HEK293T (cell line): ENCODE measurements at regions not wholly inside any gene's neighbourhood (a gene's known extent, or its start where the extent isn't known, plus 50 kb on each side); places are given as distances from the start of the nearest gene placed in this dataset.

ENCODE experiments used
- CTCF ChIA-PET: fragments of 350-600 bp; formaldehyde crosslinking; extraction: SDS; loops from one replicate; lab custom pipeline; 2021; ENCODE audit warnings: antibody characterized with exemption, inconsistent platforms; lab: Yijun Ruan, JAX
- POLR2A ChIA-PET: fragments of 350-600 bp; formaldehyde crosslinking; extraction: SDS; loops from one replicate; lab custom pipeline; 2020; ENCODE audit warnings: antibody characterized with exemption, inconsistent platforms; lab: Yijun Ruan, JAX
- DNase-seq: peaks from one replicate; pipeline ENCODE4 v3.0.0; 2012; ENCODE audit warnings: mixed read lengths; ENCODE audit errors: extremely low spot score
- ARNT ChIP-seq: fragments of 450-650 bp; IDR thresholded peaks from 2 replicates; pipeline ENCODE4 v1.6.1; 2017; ENCODE audit warnings: mild to moderate bottlenecking
- BHLHE40 ChIP-seq: fragments of 450-650 bp; IDR thresholded peaks from 2 replicates; pipeline ENCODE4 v1.6.1; 2016; ENCODE audit warnings: mild to moderate bottlenecking, moderate library complexity, borderline replicate concordance
- CTBP1 ChIP-seq: fragments of 450-650 bp; IDR thresholded peaks from 2 replicates; pipeline ENCODE4 v1.6.1; 2016; ENCODE audit warnings: borderline replicate concordance
- ELF4 ChIP-seq: fragments of 450-650 bp; IDR thresholded peaks from 2 replicates; pipeline ENCODE4 v1.6.1; 2017; ENCODE audit warnings: antibody characterized with exemption
- FOXA1 ChIP-seq: fragments of 450-650 bp; IDR thresholded peaks from 2 replicates; pipeline ENCODE4 v1.6.1; 2016; ENCODE audit warnings: mild to moderate bottlenecking
- FOXK2 ChIP-seq: fragments of 450-650 bp; IDR thresholded peaks from 2 replicates; pipeline ENCODE4 v1.6.1; 2016; ENCODE audit warnings: mild to moderate bottlenecking
- FOXM1 ChIP-seq: fragments of 450-650 bp; IDR thresholded peaks from 2 replicates; pipeline ENCODE4 v1.6.1; 2017; ENCODE audit warnings: mild to moderate bottlenecking, borderline replicate concordance
- HDGF ChIP-seq: fragments of 450-650 bp; IDR thresholded peaks from 2 replicates; pipeline ENCODE4 v1.6.1; 2017; ENCODE audit warnings: antibody characterized with exemption, borderline replicate concordance
- L3MBTL2 ChIP-seq: fragments of 450-650 bp; conservative IDR thresholded peaks from 2 replicates; pipeline ENCODE4 v1.6.1; 2016; ENCODE audit warnings: mild to moderate bottlenecking
- LEF1 ChIP-seq: fragments of 450-650 bp; IDR thresholded peaks from 2 replicates; pipeline ENCODE4 v1.6.1; 2017; ENCODE audit warnings: mild to moderate bottlenecking, borderline replicate concordance
- NFRKB ChIP-seq: fragments of 450-650 bp; IDR thresholded peaks from 2 replicates; pipeline ENCODE4 v1.6.1; 2016; ENCODE audit warnings: mild to moderate bottlenecking, moderate library complexity
- PKNOX1 ChIP-seq: fragments of 450-650 bp; IDR thresholded peaks from 2 replicates; pipeline ENCODE4 v1.6.1; 2016
- SP1 ChIP-seq: fragments of 450-650 bp; IDR thresholded peaks from 2 replicates; pipeline ENCODE4 v1.6.1; 2017
- SUZ12 ChIP-seq: fragments of 450-650 bp; IDR thresholded peaks from 2 replicates; pipeline ENCODE4 v1.6.1; 2016; ENCODE audit warnings: mild to moderate bottlenecking
- TARDBP ChIP-seq: fragments of 450-650 bp; IDR thresholded peaks from 2 replicates; pipeline ENCODE4 v1.6.1; 2016
- ZNF384 ChIP-seq: fragments of 450-650 bp; IDR thresholded peaks from 2 replicates; pipeline ENCODE4 v1.6.1; 2016

- DNase-seq = no peak
- TF ChIP-seq SUZ12 (no peak), FOXA1 (no peak), ELF4 (no peak), TARDBP (no peak), FOXM1 (no peak), L3MBTL2 (no peak), ZNF384 (no peak), NFRKB (no peak), CTBP1 (no peak), ARNT (no peak), SP1 (no peak), BHLHE40 (no peak), PKNOX1 (no peak), FOXK2 (no peak), LEF1 (no peak), HDGF (no peak)
- ChIA-PET POLR2A (no interaction called here), CTCF (no interaction called here)
Measured at GRCh38 chr4:116082808-116083366, 969.5 kb upstream of the NDST4 start.

GRCh38 chr4:116073051-116073450 lies 959.6 kb upstream of the NDST4 start:
- ChIA-PET POLR2A (no interaction called here), CTCF (no interaction called here)
- TF ChIP-seq PKNOX1 = no peak
- no peak for TF ChIP-seq ZNF384
- TF ChIP-seq ELF4 = no peak
- no peak for TF ChIP-seq BHLHE40
- no peak for TF ChIP-seq FOXK2
- no peak for TF ChIP-seq SP1
- TF ChIP-seq NFRKB = no peak
- TF ChIP-seq L3MBTL2 = no peak
- no peak for TF ChIP-seq HDGF
- DNase-seq = no peak

- DNase-seq = no peak
- TF ChIP-seq SP1 (no peak), HDGF (no peak), PKNOX1 (no peak), FOXK2 (no peak), LEF1 (no peak), SUZ12 (no peak), L3MBTL2 (no peak), BHLHE40 (no peak)
- ChIA-PET POLR2A (no interaction called here), CTCF (no interaction called here)
Measured at GRCh38 chr4:116070283-116070682, 956.9 kb upstream of the NDST4 start.

GRCh38 chr4:116066711-116067245 lies 953.4 kb upstream of the NDST4 start:
- CTCF ChIA-PET = no interaction called here
- POLR2A ChIA-PET = no interaction called here
- TF ChIP-seq FOXM1 = no peak
- TF ChIP-seq PKNOX1 = no peak
- TF ChIP-seq L3MBTL2 = no peak
- TF ChIP-seq LEF1 = no peak
- no peak for TF ChIP-seq ELF4
- TF ChIP-seq TARDBP = no peak
- TF ChIP-seq NFRKB = no peak
- TF ChIP-seq SUZ12 = no peak
- TF ChIP-seq SP1 = no peak
- TF ChIP-seq ARNT = no peak
- no peak for TF ChIP-seq BHLHE40
- no peak for TF ChIP-seq FOXK2
- TF ChIP-seq FOXA1 = no peak
- no peak for TF ChIP-seq HDGF
- no peak for TF ChIP-seq ZNF384
- no peak for TF ChIP-seq CTBP1
- DNase-seq = no peak

GRCh38 chr4:116064331-116064730 lies 950.9 kb upstream of the NDST4 start:
- ChIA-PET CTCF (no interaction called here), POLR2A (no interaction called here)

More at GRCh38 chr4:116064331-116064730, 950.9 kb upstream of the NDST4 start:
- TF ChIP-seq FOXK2 = no peak
- TF ChIP-seq L3MBTL2 = no peak
- TF ChIP-seq SP1 = no peak
- no peak for TF ChIP-seq FOXM1
- no peak for TF ChIP-seq TARDBP
- TF ChIP-seq LEF1 = no peak
- TF ChIP-seq ELF4 = no peak
- TF ChIP-seq FOXA1 = no peak
- TF ChIP-seq BHLHE40 = no peak
- no peak for TF ChIP-seq ZNF384
- no peak for TF ChIP-seq SUZ12
- DNase-seq = no peak
